ENCODE measurements at regions not wholly inside any gene's neighbourhood (a gene's known extent, or its start where the extent isn't known, plus 50 kb on each side); places are given as distances from the start of the nearest gene placed in this dataset.
A peak's percentile ranks its signal among the peaks of the same experiment; 100 is the strongest.

- DNase-seq (ENCODE audit: missing footprints) (no peak), ATAC-seq (no peak)
Observed at GRCh38 chr3:43959498-43960447, 269.0 kb downstream of the ABHD5 start.

GRCh38 chr3:43960448-43960840 is 269.7 kb downstream of the ABHD5 start:
- intact Hi-C loops (cut with DNase I), result no loop called here
- DNase-seq (ENCODE audit: missing footprints) (no peak), ATAC-seq (no peak)

More at GRCh38 chr3:43959498-43960447, 269.0 kb downstream of the ABHD5 start:
- intact Hi-C loops (cut with DNase I), result no loop called here

GRCh38 chr3:43962043-43962442 is 271.3 kb downstream of the ABHD5 start:
- ATAC-seq (no peak), DNase-seq (ENCODE audit: missing footprints) (no peak)
- intact Hi-C loops (cut with DNase I), result no loop called here

GRCh38 chr3:43963208-43963607 is 272.5 kb downstream of the ABHD5 start:
- DNase-seq (ENCODE audit: missing footprints) (no peak), ATAC-seq (no peak)
- intact Hi-C loops (cut with DNase I), result no loop called here

- intact Hi-C loops (cut with DNase I), result no loop called here
- DNase-seq (ENCODE audit: missing footprints), result no peak
- ATAC-seq, result no peak
Observed at GRCh38 chr3:43964640-43965039, 273.9 kb downstream of the ABHD5 start.

GRCh38 chr3:43965656-43966055 is 274.9 kb downstream of the ABHD5 start:
- DNase-seq (ENCODE audit: missing footprints), result no peak
- intact Hi-C loops (cut with DNase I), result no loop called here
- no peak for ATAC-seq

- intact Hi-C loops (cut with DNase I), result no loop called here
- ATAC-seq (no peak), DNase-seq (ENCODE audit: missing footprints) (no peak)
Observed at GRCh38 chr3:43966126-43966525, 275.4 kb downstream of the ABHD5 start.

GRCh38 chr3:43966530-43966929 is 275.2 kb upstream of the TOPAZ1 start:
- no peak for DNase-seq (ENCODE audit: missing footprints)
- ATAC-seq, result no peak
- intact Hi-C loops (cut with DNase I), result no loop called here

GRCh38 chr3:43968465-43968864 is 273.2 kb upstream of the TOPAZ1 start:
- intact Hi-C loops (cut with DNase I), result no loop called here
- no peak for ATAC-seq
- no peak for DNase-seq (ENCODE audit: missing footprints)

- no peak for DNase-seq (ENCODE audit: missing footprints)
- no peak for ATAC-seq
- intact Hi-C loops (cut with DNase I), result no loop called here
Observed at GRCh38 chr3:43969944-43970343, 271.7 kb upstream of the TOPAZ1 start.

GRCh38 chr3:43970351-43970750 is 271.3 kb upstream of the TOPAZ1 start:
- DNase-seq (ENCODE audit: missing footprints), result no peak
- intact Hi-C loops (cut with DNase I), result no loop called here

GRCh38 chr3:43970920-43971319 is 270.8 kb upstream of the TOPAZ1 start:
- DNase-seq (ENCODE audit: missing footprints) (no peak), ATAC-seq (no peak)
- intact Hi-C loops (cut with DNase I), result no loop called here

More at GRCh38 chr3:43970351-43970750, 271.3 kb upstream of the TOPAZ1 start:
- ATAC-seq, result no peak

- no peak for DNase-seq (ENCODE audit: missing footprints)
- ATAC-seq, result no peak
- intact Hi-C loops (cut with DNase I), result no loop called here
Observed at GRCh38 chr3:43971486-43971885, 270.2 kb upstream of the TOPAZ1 start.

GRCh38 chr3:43978708-43979107 is 263.0 kb upstream of the TOPAZ1 start:
- ATAC-seq, result no peak
- no peak for DNase-seq (ENCODE audit: missing footprints)
- intact Hi-C loops (cut with DNase I), result no loop called here

GRCh38 chr3:43979645-43980044 is 262.0 kb upstream of the TOPAZ1 start:
- intact Hi-C loops (cut with DNase I), result no loop called here
- DNase-seq (ENCODE audit: missing footprints) (no peak), ATAC-seq (no peak)

GRCh38 chr3:43994657-43995546 is 246.8 kb upstream of the TOPAZ1 start:
- DNase-seq (ENCODE audit: missing footprints), result no peak
- intact Hi-C loops (cut with DNase I), result no loop called here
- ATAC-seq, result no peak

GRCh38 chr3:43995547-43996378 is 245.9 kb upstream of the TOPAZ1 start:
- intact Hi-C loops (cut with DNase I), result no loop called here
- DNase-seq (ENCODE audit: missing footprints) (no peak), ATAC-seq (no peak)

- DNase-seq (ENCODE audit: missing footprints) (no peak), ATAC-seq (peak; percentile 36)
- intact Hi-C loops (cut with DNase I), result no loop called here
Observed at GRCh38 chr3:43996379-43997301, 245.0 kb upstream of the TOPAZ1 start.
